ENCODE measurements at regions not wholly inside any gene's neighbourhood (a gene's known extent, or its start where the extent isn't known, plus 50 kb on each side); places are given as distances from the start of the nearest gene placed in this dataset.

GRCh38 chr5:39730006-39730405, 305.2 kb upstream of the DAB2 start:
- TF ChIP-seq CTCF (conservative IDR thresholded peaks at IDR 0.05; ENCODE audit: low read depth, low read length) (no peak), EZH2 (IDR thresholded peaks at IDR 0.05; ENCODE audit: borderline replicate concordance, low read depth, low read length, poor library complexity, severe bottlenecking) (no peak)

Measured in A673 (cell line).